Esophagus squamous epithelium (tissue), 4 donors: ENCODE measurements at regions not wholly inside any gene's neighbourhood (a gene's known extent, or its start where the extent isn't known, plus 50 kb on each side); places are given as distances from the start of the nearest gene placed in this dataset.

Experiments used
- POLR2A ChIP-seq, 4 donors: fragments of 450-650 bp; IDR thresholded peaks; one replicate each; pipeline ENCODE4 v1.6.1; 2017; ENCODE audit warnings: antibody characterized with exemption in 4 of 4, mild to moderate bottlenecking in 4 of 4, moderate library complexity in 3 of 4
- TF ChIP-seq, protein P1 (sequence below), 6 experiments: fragments of 450-650 bp in 4 of 6; fragments of 200-600 bp in 2 of 6; sonication (generic) in 2 of 6; IDR thresholded peaks; one replicate each; pipeline ENCODE4 v1.5.1; 2016 to 2019; ENCODE audit warnings: antibody characterized with exemption in 6 of 6, mild to moderate bottlenecking in 4 of 6, moderate library complexity in 4 of 6

DNA sequence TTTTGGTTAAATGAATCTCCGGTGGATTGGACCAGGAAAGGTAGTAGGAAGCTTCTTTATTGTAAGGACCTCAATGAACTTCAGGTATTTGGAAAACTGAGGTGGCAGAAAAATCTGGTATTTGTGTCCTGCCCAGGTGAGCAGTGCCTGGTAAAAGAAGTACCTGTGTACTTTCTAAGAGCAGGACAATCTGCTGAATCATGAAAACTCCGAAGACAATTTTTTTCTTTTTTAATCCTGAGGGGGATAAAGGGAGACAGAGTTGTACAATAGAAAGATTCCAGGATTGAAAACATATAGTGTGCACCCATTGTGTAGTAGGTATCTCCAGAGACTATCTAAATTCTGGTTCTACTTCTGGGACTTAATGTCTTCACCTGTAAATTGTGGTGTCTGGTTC lies 191.8 kb upstream of the SPOPL start:
- TF ChIP-seq, protein P1, sequence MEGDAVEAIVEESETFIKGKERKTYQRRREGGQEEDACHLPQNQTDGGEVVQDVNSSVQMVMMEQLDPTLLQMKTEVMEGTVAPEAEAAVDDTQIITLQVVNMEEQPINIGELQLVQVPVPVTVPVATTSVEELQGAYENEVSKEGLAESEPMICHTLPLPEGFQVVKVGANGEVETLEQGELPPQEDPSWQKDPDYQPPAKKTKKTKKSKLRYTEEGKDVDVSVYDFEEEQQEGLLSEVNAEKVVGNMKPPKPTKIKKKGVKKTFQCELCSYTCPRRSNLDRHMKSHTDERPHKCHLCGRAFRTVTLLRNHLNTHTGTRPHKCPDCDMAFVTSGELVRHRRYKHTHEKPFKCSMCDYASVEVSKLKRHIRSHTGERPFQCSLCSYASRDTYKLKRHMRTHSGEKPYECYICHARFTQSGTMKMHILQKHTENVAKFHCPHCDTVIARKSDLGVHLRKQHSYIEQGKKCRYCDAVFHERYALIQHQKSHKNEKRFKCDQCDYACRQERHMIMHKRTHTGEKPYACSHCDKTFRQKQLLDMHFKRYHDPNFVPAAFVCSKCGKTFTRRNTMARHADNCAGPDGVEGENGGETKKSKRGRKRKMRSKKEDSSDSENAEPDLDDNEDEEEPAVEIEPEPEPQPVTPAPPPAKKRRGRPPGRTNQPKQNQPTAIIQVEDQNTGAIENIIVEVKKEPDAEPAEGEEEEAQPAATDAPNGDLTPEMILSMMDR (IDR thresholded peaks at IDR 0.05), result no peak
- TF ChIP-seq POLR2A (IDR thresholded peaks at IDR 0.05), result no peak
